ENCODE measurements at regions not wholly inside any gene's neighbourhood (a gene's known extent, or its start where the extent isn't known, plus 50 kb on each side); places are given as distances from the start of the nearest gene placed in this dataset.

DNA sequence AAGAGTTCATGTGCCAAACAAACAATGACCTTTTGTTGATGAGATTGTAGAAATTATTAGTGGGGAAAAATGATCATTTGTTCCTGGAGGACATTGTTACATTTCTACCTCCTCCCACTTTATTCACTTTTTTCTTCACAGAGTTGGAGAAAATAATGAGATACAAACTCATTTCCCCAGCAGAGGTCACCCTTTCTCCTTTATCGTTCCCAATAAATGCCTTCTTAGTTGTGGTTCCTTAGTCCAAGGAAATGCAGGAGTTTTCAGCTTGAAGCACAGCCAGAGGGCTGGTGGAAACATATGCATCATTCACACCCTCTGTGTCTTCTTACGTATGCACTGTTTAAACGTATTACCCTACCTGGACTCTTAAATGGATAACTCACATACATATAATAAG is 108.8 kb downstream of the SLC4A3 start:
- TF ChIP-seq, protein P1, sequence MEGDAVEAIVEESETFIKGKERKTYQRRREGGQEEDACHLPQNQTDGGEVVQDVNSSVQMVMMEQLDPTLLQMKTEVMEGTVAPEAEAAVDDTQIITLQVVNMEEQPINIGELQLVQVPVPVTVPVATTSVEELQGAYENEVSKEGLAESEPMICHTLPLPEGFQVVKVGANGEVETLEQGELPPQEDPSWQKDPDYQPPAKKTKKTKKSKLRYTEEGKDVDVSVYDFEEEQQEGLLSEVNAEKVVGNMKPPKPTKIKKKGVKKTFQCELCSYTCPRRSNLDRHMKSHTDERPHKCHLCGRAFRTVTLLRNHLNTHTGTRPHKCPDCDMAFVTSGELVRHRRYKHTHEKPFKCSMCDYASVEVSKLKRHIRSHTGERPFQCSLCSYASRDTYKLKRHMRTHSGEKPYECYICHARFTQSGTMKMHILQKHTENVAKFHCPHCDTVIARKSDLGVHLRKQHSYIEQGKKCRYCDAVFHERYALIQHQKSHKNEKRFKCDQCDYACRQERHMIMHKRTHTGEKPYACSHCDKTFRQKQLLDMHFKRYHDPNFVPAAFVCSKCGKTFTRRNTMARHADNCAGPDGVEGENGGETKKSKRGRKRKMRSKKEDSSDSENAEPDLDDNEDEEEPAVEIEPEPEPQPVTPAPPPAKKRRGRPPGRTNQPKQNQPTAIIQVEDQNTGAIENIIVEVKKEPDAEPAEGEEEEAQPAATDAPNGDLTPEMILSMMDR (IDR thresholded peaks at IDR 0.05; ENCODE audit: low read depth, low read length): peak; percentile 58
- Histone ChIP-seq H3K4me3 (no peak overlapping the region), H3K9me3 (ENCODE audit: low read depth) (no peaks in the 10 kb centered on the region), H3K27ac (no peak overlapping the region), H3K4me1 (ENCODE audit: low read depth) (no peaks in the 10 kb centered on the region), H3K27me3 (no peaks in the 10 kb centered on the region), H3K36me3 (no peaks in the 10 kb centered on the region)
- peak; percentile 81 to 87 for DNase-seq (ENCODE audit: low read depth in 1 of 2, low spot score in 1 of 2)

GRCh38 chr2:219737270-219737691 is 109.9 kb downstream of the SLC4A3 start:
- Histone ChIP-seq H3K4me1 (ENCODE audit: low read depth) (no peaks in the 10 kb centered on the region), H3K4me3 (no peak overlapping the region), H3K9me3 (ENCODE audit: low read depth) (no peaks in the 10 kb centered on the region), H3K27me3 (no peaks in the 10 kb centered on the region), H3K36me3 (no peaks in the 10 kb centered on the region), H3K27ac (no peak overlapping the region)
- TF ChIP-seq, protein P1 (IDR thresholded peaks at IDR 0.05; ENCODE audit: low read depth, low read length): peak; percentile 54
- peak; percentile 25 to 38 for DNase-seq (ENCODE audit: low read depth in 1 of 2, low spot score in 1 of 2)

- H3K4me1 ChIP-seq (ENCODE audit: low read depth): no peaks in the 10 kb centered on the region
- H3K27ac ChIP-seq: no peak overlapping the region
- H3K27me3 ChIP-seq: no peaks in the 10 kb centered on the region
- TF ChIP-seq, protein P1 (IDR thresholded peaks at IDR 0.05; ENCODE audit: low read depth, low read length): no peak
- no peaks in the 10 kb centered on the region for H3K36me3 ChIP-seq
- no peak overlapping the region for H3K4me3 ChIP-seq
- H3K9me3 ChIP-seq (ENCODE audit: low read depth): no peaks in the 10 kb centered on the region
- DNase-seq (ENCODE audit: low read depth in 1 of 2, low spot score in 1 of 2): peak in 1 of 2 donors; percentile 24
These were observed 111.6 kb downstream of the SLC4A3 start for GRCh38 chr2:219739066-219739465.

GRCh38 chr2:219739866-219740440 is 112.5 kb downstream of the SLC4A3 start:
- DNase-seq (ENCODE audit: low read depth in 1 of 2, low spot score in 1 of 2): no peak
- Histone ChIP-seq H3K36me3 (no peaks in the 10 kb centered on the region), H3K27ac (no peak overlapping the region), H3K4me3 (no peak overlapping the region), H3K27me3 (no peaks in the 10 kb centered on the region), H3K4me1 (ENCODE audit: low read depth) (no peaks in the 10 kb centered on the region), H3K9me3 (ENCODE audit: low read depth) (no peaks in the 10 kb centered on the region)
- TF ChIP-seq, protein P1 (IDR thresholded peaks at IDR 0.05; ENCODE audit: low read depth, low read length): no peak

DNA sequence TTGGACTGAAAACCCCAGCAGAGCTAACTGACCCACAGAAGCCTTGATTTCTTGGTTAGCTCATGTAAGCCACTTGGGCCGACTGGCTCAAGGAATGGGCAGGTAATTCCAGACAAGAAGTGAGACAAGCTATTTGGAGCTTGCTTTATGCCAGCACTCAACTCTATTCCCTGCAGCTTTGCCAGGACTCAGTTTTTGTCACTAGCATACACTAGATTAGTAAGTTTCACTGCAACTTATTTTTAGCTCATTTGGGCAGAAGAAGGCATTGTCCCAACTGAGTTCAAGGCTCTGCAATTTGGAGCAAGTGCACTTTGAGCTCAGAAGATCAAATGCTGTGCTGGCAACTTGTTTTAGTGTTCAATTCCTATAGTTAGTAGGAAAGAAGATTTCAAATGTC is 116.1 kb downstream of the SLC4A3 start:
- DNase-seq (ENCODE audit: low read depth in 1 of 2, low spot score in 1 of 2): no peak
- Histone ChIP-seq H3K4me3 (no peak overlapping the region), H3K4me1 (ENCODE audit: low read depth) (no peaks in the 10 kb centered on the region), H3K9me3 (ENCODE audit: low read depth) (no peaks in the 10 kb centered on the region), H3K27ac (no peak overlapping the region), H3K27me3 (no peaks in the 10 kb centered on the region), H3K36me3 (no peaks in the 10 kb centered on the region)
- TF ChIP-seq, protein P1 (IDR thresholded peaks at IDR 0.05; ENCODE audit: low read depth, low read length): no peak

Measured in cardiac muscle cell (in vitro differentiated cells and primary cell).